K562 (cell line): ENCODE measurements at regions not wholly inside any gene's neighbourhood (a gene's known extent, or its start where the extent isn't known, plus 50 kb on each side); places are given as distances from the start of the nearest gene placed in this dataset.

Experiments
- ATAC-seq: fragments of 200-7000 bp; cut with Tn5 transposase; 3 replicates; pipeline ENCODE4 v1.9.1; 2020; ENCODE audit warnings: moderate library complexity
- BruUV-seq: library from RNA; stranded (reverse); fragments of 400-500 nt; replicated peaks from 2 replicates; lab custom pipeline; 2021; lab: Mats Ljungman, UMichigan
- CTCF ChIA-PET: fragments of 300-600 bp; formaldehyde crosslinking; extraction: SDS; loops from one replicate; lab custom pipeline; 2021; ENCODE audit warnings: low intra/inter-chr PET ratio; lab: Yijun Ruan, JAX
- POLR2A ChIA-PET: fragments of 300-600, 350-650 bp; sonication (Branson Sonifier 250); formaldehyde crosslinking; extraction: SDS; loops from one replicate; lab custom pipeline; 2021; ENCODE audit warnings: antibody characterized with exemption, inconsistent platforms; lab: Yijun Ruan, JAX
- DNase-seq, 4 experiments: peaks; one replicate each; pipeline versions ENCODE4 v3.0.0 to v3.0.0-alpha.2; 2011 to 2018; ENCODE audit warnings: low spot score in 3 of 4, mixed read lengths in 3 of 4; ENCODE audit errors: extremely low read depth in 1 of 4
- FAIRE-seq: peaks from 2 replicates; lab custom pipeline; 2011; peaks lifted over from hg19 to GRCh38; lab: Jason Lieb, UNC
- H2AFZ ChIP-seq: 2 replicates; pipeline ENCODE4 v1.6.0; 2011; ENCODE audit warnings: low read depth, low read length, control low read depth, inconsistent platforms
- H3K27ac ChIP-seq: fragments of 200-600 bp; 3 replicates; pipeline ENCODE4 v1.8.0; 2011; ENCODE audit warnings: low read depth, mild to moderate bottlenecking, control low read depth, inconsistent platforms, low read length, moderate library complexity, mixed read lengths; ENCODE audit errors: extremely low read depth
- H3K27me3 ChIP-seq, 2 experiments: fragments of 300-600 bp in 1 of 2; 2 replicates in 1 of 2; 3 replicates in 1 of 2; pipeline versions ENCODE4 v1.6.0 to v1.8.0; 2011; ENCODE audit warnings: inconsistent platforms in 2 of 2, low read length in 2 of 2, mild to moderate bottlenecking in 1 of 2, mixed read lengths in 1 of 2, moderate library complexity in 1 of 2; ENCODE audit not compliant: control insufficient read depth in 2 of 2, insufficient read depth in 2 of 2
- H3K36me3 ChIP-seq: fragments of 300-600 bp; 3 replicates; pipeline ENCODE4 v1.8.0; 2011; ENCODE audit warnings: mild to moderate bottlenecking, low read length, inconsistent platforms; ENCODE audit not compliant: control insufficient read depth, insufficient read depth
- H3K4me1 ChIP-seq, 2 experiments: fragments of 200-600 bp in 1 of 2; replicated peaks in 1 of 2; 2 replicates in 1 of 2; 3 replicates in 1 of 2; pipeline versions ENCODE4 v1.5.1 to v1.8.0; 2011; ENCODE audit warnings: inconsistent platforms in 2 of 2, low read length in 2 of 2, mild to moderate bottlenecking in 1 of 2, mixed read lengths in 1 of 2, moderate library complexity in 1 of 2; ENCODE audit not compliant: control insufficient read depth in 2 of 2, insufficient read depth in 2 of 2
- H3K4me2 ChIP-seq: 2 replicates; pipeline ENCODE4 v1.6.1; 2011; ENCODE audit warnings: low read length, control low read depth, inconsistent platforms, mixed read lengths; ENCODE audit not compliant: insufficient read depth
- H3K4me3 ChIP-seq: fragments of 200-600 bp; sonication (generic), shearing (Covaris generic); 2 replicates; pipeline ENCODE4 v1.5.1; 2016; ENCODE audit warnings: control low read depth, inconsistent platforms
- H3K79me2 ChIP-seq: fragments of 200-600 bp; 3 replicates; pipeline ENCODE4 v1.8.0; 2011; ENCODE audit warnings: low read length, inconsistent platforms; ENCODE audit not compliant: control insufficient read depth, insufficient read depth
- H3K9ac ChIP-seq, 2 experiments: 2 replicates each; pipeline versions ENCODE4 v1.6.0 to v1.6.1; 2011; ENCODE audit warnings: low read depth in 2 of 2, low read length in 2 of 2, control low read depth in 1 of 2, inconsistent platforms in 1 of 2, mild to moderate bottlenecking in 1 of 2, mixed read lengths in 1 of 2; ENCODE audit not compliant: insufficient read depth in 1 of 2
- H3K9me1 ChIP-seq: one replicate; pipeline ENCODE4 v1.6.0; 2011; ENCODE audit warnings: inconsistent platforms, mild to moderate bottlenecking, low read length, moderate library complexity; ENCODE audit not compliant: control insufficient read depth, insufficient read depth
- H3K9me3 ChIP-seq: replicated peaks from 2 replicates; pipeline ENCODE4 v1.5.1; 2011; ENCODE audit warnings: low read depth, low read length, inconsistent platforms; ENCODE audit not compliant: control insufficient read depth, insufficient read depth
- H4K20me1 ChIP-seq: replicated peaks from 2 replicates; pipeline ENCODE4 v1.6.1; 2011; ENCODE audit warnings: low read length, inconsistent platforms, mixed read lengths; ENCODE audit not compliant: control insufficient read depth, insufficient read depth
- BRD4 ChIP-seq: fragments of 200-600 bp; sonication (generic); IDR thresholded peaks from 2 replicates; pipeline ENCODE4 v1.6.1; 2017; ENCODE audit warnings: inconsistent platforms
- FOXA3 ChIP-seq, 2 experiments: fragments of 450-650 bp in 1 of 2; sonication (generic) in 1 of 2; formaldehyde crosslinking; IDR thresholded peaks in 1 of 2; conservative IDR thresholded peaks in 1 of 2; 2 replicates each; pipeline versions ENCODE4 v1.4.0 to v1.8.0; 2020 to 2022; ENCODE audit warnings: mild to moderate bottlenecking in 2 of 2, missing genetic modification reagents in 1 of 2
- MCM7 ChIP-seq, 2 experiments: fragments of 450-650 bp; IDR thresholded peaks; 2 replicates each; pipeline ENCODE4 v1.6.1; 2016 to 2018
- NBN ChIP-seq: fragments of 450-650 bp; IDR thresholded peaks from 2 replicates; pipeline ENCODE4 v1.6.1; 2016; ENCODE audit warnings: low read depth, mild to moderate bottlenecking
- NR2F6 ChIP-seq: fragments of 450-650 bp; formaldehyde crosslinking; IDR thresholded peaks from 2 replicates; pipeline ENCODE4 v1.4.0; 2020; ENCODE audit warnings: mild to moderate bottlenecking
- POLR2B ChIP-seq: fragments of 450-650 bp; IDR thresholded peaks from 2 replicates; pipeline ENCODE4 v1.6.1; 2018; ENCODE audit warnings: low read depth; ENCODE audit not compliant: partially characterized antibody
- RAD21 ChIP-seq, 2 experiments: fragments of 250-450 bp in 1 of 2; fragments of 450-650 bp in 1 of 2; sonication (Bioruptor Pico) in 1 of 2; formaldehyde crosslinking in 1 of 2; IDR thresholded peaks in 1 of 2; conservative IDR thresholded peaks in 1 of 2; 2 replicates each; pipeline versions ENCODE4 v1.4.0 to v1.8.0; 2020 to 2022; ENCODE audit warnings: mild to moderate bottlenecking in 2 of 2, moderate library complexity in 1 of 2
- RHOXF2B ChIP-seq: fragments of 250-450 bp; sonication (Bioruptor Pico); conservative IDR thresholded peaks from 2 replicates; pipeline ENCODE4 v1.5.1; 2021
- SNAPC5 ChIP-seq: fragments of 250-450 bp; sonication (Bioruptor Pico); IDR thresholded peaks from 2 replicates; pipeline ENCODE4 v1.8.0; 2021; ENCODE audit warnings: moderate library complexity, mild to moderate bottlenecking, inconsistent platforms
- SRSF3 ChIP-seq: fragments of 200-400 bp; formaldehyde crosslinking; IDR thresholded peaks from 2 replicates; pipeline ENCODE4 v1.6.1; 2016; ENCODE audit warnings: mild to moderate bottlenecking, low read length, moderate library complexity; ENCODE audit not compliant: insufficient read depth
- TCF7L2 ChIP-seq: fragments of 150-350 bp; IDR thresholded peaks from 2 replicates; pipeline ENCODE4 v1.6.1; 2016; ENCODE audit warnings: low read depth, mild to moderate bottlenecking, low read length, moderate library complexity
- ZNF124 ChIP-seq: sonication (generic); formaldehyde crosslinking; IDR thresholded peaks from 2 replicates; pipeline ENCODE4 v1.8.1; 2022; ENCODE audit warnings: missing genetic modification reagents
- ZNF140 ChIP-seq: fragments of 250-450 bp; sonication (Bioruptor Pico); IDR thresholded peaks from 2 replicates; pipeline ENCODE4 v1.8.0; 2021; ENCODE audit warnings: moderate library complexity, mild to moderate bottlenecking, inconsistent platforms
- ZNF717 ChIP-seq: fragments of 250-450 bp; sonication (Bioruptor Pico); IDR thresholded peaks from 2 replicates; pipeline ENCODE4 v1.5.0; 2021
- WGBS: fragments of 100-300 bp; shearing (Covaris generic); methylation state at CpG from one replicate; pipeline ENCODE4 v1.1.6; 2016; ENCODE audit warnings: low coverage, mixed read lengths; ENCODE audit not compliant: insufficient coverage; ENCODE audit errors: missing lambda C conversion rate; 5-methylcytosine and 5-hydroxymethylcytosine counted together
- in situ Hi-C: fragments of 300-500 bp; cut with MboI; formaldehyde crosslinking; loops from 4 replicates; pipeline ENCODE4 v1.15.0; 2018; ENCODE audit warnings: inconsistent platforms, mixed read lengths
- intact Hi-C: fragments of 100-400 bp; cut with micrococcal nuclease; formaldehyde crosslinking; loops from 2 replicates; pipeline ENCODE4 v1.14.2; 2022
- TF ChIP-seq, protein P1 (sequence below): sonication (generic); formaldehyde crosslinking; IDR thresholded peaks from 2 replicates; pipeline ENCODE4 v1.8.1; 2023; ENCODE audit warnings: missing genetic modification reagents, mild to moderate bottlenecking, borderline replicate concordance
- TF ChIP-seq, protein P2 (sequence below): fragments of 250-450 bp; sonication (Bioruptor Pico); IDR thresholded peaks from 2 replicates; pipeline ENCODE4 v1.5.0; 2021

GRCh38 chr3:144770281-144770680 is 798.7 kb downstream of the DIPK2A start:
- no peak overlapping the region for H2AFZ ChIP-seq
- in situ Hi-C loops (no loop called here), intact Hi-C loops (no loop called here)
- CTCF ChIA-PET: no interaction called here
- no peak overlapping the region for H3K27ac ChIP-seq
- DNase-seq (no peak), ATAC-seq (no peak)
- H3K27me3 ChIP-seq: no peaks in the 10 kb centered on the region
- no peak overlapping the region for H3K4me3 ChIP-seq
- no peaks in the 10 kb centered on the region for H3K4me1 ChIP-seq
- WGBS: 8% methylated on average over 1 of the region's 1 CpG
- H3K9ac ChIP-seq: no peak overlapping the region
- H3K9me1 ChIP-seq: no peaks in the 10 kb centered on the region
- POLR2A ChIA-PET: interaction anchor here (0.6 kb wide), 1 partner anchor 39 kb away, joined by 3 read pairs; no protein-coding TSS in a partner anchor
- H3K79me2 ChIP-seq: no peaks in the 10 kb centered on the region
- TF ChIP-seq ZNF140 (CRISPR knock-in tag): no peak
- no peak for TF ChIP-seq SRSF3
- TF ChIP-seq POLR2B: no peak
- TF ChIP-seq, protein P1, sequence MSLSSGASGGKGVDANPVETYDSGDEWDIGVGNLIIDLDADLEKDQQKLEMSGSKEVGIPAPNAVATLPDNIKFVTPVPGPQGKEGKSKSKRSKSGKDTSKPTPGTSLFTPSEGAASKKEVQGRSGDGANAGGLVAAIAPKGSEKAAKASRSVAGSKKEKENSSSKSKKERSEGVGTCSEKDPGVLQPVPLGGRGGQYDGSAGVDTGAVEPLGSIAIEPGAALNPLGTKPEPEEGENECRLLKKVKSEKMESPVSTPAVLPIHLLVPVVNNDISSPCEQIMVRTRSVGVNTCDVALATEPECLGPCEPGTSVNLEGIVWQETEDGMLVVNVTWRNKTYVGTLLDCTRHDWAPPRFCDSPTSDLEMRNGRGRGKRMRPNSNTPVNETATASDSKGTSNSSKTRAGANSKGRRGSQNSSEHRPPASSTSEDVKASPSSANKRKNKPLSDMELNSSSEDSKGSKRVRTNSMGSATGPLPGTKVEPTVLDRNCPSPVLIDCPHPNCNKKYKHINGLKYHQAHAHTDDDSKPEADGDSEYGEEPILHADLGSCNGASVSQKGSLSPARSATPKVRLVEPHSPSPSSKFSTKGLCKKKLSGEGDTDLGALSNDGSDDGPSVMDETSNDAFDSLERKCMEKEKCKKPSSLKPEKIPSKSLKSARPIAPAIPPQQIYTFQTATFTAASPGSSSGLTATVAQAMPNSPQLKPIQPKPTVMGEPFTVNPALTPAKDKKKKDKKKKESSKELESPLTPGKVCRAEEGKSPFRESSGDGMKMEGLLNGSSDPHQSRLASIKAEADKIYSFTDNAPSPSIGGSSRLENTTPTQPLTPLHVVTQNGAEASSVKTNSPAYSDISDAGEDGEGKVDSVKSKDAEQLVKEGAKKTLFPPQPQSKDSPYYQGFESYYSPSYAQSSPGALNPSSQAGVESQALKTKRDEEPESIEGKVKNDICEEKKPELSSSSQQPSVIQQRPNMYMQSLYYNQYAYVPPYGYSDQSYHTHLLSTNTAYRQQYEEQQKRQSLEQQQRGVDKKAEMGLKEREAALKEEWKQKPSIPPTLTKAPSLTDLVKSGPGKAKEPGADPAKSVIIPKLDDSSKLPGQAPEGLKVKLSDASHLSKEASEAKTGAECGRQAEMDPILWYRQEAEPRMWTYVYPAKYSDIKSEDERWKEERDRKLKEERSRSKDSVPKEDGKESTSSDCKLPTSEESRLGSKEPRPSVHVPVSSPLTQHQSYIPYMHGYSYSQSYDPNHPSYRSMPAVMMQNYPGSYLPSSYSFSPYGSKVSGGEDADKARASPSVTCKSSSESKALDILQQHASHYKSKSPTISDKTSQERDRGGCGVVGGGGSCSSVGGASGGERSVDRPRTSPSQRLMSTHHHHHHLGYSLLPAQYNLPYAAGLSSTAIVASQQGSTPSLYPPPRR (CRISPR knock-in tag): no peak
- no peak for TF ChIP-seq ZNF124 (CRISPR knock-in tag)
- no peak for TF ChIP-seq MCM7 (IDR thresholded peaks at IDR 0.05)
- no peak for TF ChIP-seq RAD21 (CRISPR knock-in tag; conservative IDR thresholded peaks at IDR 0.05 in 1 of 2, IDR thresholded peaks at IDR 0.05 in 1 of 2)
- no peak for TF ChIP-seq FOXA3 (CRISPR knock-in tag; conservative IDR thresholded peaks at IDR 0.05 in 1 of 2, IDR thresholded peaks at IDR 0.05 in 1 of 2)
- TF ChIP-seq TCF7L2: no peak
- no peak for TF ChIP-seq RHOXF2B (CRISPR knock-in tag)
- TF ChIP-seq, protein P2, sequence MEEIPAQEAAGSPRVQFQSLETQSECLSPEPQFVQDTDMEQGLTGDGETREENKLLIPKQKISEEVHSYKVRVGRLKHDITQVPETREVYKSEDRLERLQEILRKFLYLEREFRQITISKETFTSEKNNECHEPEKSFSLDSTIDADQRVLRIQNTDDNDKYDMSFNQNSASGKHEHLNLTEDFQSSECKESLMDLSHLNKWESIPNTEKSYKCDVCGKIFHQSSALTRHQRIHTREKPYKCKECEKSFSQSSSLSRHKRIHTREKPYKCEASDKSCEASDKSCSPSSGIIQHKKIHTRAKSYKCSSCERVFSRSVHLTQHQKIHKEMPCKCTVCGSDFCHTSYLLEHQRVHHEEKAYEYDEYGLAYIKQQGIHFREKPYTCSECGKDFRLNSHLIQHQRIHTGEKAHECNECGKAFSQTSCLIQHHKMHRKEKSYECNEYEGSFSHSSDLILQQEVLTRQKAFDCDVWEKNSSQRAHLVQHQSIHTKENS (CRISPR knock-in tag): no peak
- no peak for TF ChIP-seq BRD4
- TF ChIP-seq NBN: no peak
- no peak for TF ChIP-seq SNAPC5 (CRISPR knock-in tag)
- TF ChIP-seq ZNF717: no peak
- no peak for TF ChIP-seq NR2F6 (CRISPR knock-in tag)
- TF ChIP-seq, all 486 proteins: peak for 0
- Histone ChIP-seq H3K4me2 (no peak overlapping the region), H3K36me3 (no peaks in the 10 kb centered on the region), H3K9me3 (no peaks in the 10 kb centered on the region), H4K20me1 (no peaks in the 10 kb centered on the region)
- BruUV-seq: no TSS peak
- FAIRE-seq: no peak
